ENCODE measurements at regions not wholly inside any gene's neighbourhood (a gene's known extent, or its start where the extent isn't known, plus 50 kb on each side); places are given as distances from the start of the nearest gene placed in this dataset.
A peak's percentile ranks its signal among the peaks of the same experiment; 100 is the strongest.

DNA sequence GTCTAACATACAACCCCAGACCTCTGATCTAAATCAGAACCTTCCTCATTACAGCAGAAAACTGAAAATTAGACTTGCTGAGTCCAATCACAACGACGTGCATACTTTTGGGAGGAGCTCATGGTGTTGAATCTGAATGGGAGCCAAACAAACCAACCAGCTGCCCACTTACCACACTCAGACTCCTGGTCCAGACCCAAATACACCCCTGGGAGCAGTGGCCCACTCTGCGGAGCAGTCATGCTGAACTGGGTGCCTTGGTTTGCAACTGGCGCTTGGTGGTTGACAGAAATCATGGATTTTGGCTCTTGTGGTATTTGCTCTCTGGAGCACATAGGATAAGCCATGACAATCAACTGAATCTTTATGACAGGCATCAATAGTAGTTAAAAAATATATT, 253.6 kb upstream of the TNP1 start:
- no peak for DNase-seq (ENCODE audit: low spot score)

DNA sequence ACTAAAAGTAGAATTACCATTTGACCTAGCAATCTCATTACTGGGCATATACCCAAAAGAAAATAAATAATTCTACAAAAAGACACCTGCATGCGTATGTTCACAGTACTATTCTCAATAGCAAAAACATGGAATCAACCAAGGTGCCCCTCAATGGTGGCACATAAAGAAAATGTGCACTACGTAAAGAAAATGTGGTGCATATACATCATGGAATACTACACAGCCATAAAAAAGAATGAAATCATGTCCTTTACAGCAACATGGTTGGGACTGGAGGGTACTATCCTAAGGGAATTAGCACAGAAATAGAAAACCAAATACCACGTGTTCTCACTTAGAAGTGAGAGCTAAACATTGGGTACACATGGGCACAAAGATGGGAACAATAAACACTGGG, 250.7 kb upstream of the TNP1 start:
- DNase-seq (ENCODE audit: low spot score), result no peak

DNA sequence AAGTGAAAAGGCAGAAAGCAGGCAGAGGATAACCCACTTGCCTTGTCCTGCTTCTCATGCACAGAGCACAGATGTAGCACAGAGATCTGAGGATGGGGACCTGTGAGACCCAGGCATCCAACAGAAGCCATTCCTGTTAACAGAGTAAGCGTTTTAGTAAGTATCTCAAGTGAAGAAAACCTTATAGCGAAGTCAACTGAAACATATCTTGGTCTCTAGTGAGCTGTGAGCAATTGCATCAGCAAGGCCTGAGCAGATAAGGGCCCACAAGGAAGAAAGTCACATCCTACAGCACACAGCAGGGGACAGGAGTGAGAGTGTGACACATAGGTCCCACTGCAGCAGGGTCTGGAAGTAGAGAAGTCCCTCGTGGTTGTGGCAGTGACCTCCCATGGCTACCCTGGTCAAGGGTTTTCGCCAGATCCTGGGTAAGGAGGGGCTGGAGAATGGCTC, 248.7 kb upstream of the TNP1 start:
- no peak for DNase-seq (ENCODE audit: low spot score)

DNA sequence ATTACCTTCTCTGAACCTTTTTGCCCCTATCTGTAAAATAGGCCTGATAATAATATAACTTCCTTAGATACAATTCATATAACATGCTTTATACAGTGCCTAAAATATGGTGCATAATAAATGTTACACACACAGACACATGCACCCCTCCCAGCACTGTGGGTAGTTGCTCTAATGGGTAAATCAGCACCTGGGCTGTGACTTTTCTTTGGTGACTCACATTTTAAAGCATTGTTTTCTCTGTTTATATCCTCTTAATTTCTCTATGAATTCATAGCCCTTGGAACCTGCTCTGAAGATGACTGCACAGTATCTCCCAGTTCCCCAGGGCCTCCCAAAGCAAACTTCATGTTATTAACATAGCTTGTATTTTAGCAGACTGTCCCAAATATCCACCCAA, 248.2 kb upstream of the TNP1 start:
- no peak for DNase-seq (ENCODE audit: low spot score)

DNA sequence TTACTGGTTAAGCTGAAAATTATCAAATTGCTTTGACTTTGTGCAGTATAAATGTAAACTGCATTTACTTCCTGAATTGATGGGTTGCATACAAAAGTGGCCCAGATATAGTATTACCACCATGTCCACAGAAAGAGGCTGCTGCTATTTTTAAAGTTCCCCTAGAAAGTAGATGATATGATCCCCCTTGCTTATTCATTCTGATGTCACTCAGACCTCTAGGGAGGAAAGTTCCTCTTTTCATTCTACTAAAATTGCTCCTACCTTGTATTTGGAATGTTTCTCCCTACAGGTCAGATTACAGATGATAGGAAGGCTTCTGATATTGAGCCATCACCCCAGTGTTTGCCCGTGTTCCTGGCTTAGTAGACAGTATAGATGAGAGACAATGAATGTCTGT, 247.6 kb upstream of the TNP1 start:
- DNase-seq (ENCODE audit: low spot score), result no peak

DNA sequence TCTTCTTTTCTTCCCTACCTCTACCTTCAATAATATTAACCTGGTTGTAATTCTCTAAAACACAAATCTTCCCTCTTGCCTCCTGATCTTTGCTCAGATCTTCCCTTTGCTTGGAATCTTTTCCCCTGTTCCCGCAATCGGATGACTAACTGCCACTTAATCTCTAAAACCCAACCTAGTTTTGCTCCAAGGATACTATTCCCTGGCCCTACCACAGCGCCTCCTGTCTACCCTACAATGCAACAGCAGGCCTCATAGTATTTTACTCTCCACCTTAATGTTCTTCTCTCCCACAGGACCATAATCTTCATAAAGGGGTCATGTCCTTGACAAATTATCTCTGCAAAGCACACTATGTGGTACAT, 246.8 kb upstream of the TNP1 start:
- DNase-seq (ENCODE audit: low spot score), result no peak

DNA sequence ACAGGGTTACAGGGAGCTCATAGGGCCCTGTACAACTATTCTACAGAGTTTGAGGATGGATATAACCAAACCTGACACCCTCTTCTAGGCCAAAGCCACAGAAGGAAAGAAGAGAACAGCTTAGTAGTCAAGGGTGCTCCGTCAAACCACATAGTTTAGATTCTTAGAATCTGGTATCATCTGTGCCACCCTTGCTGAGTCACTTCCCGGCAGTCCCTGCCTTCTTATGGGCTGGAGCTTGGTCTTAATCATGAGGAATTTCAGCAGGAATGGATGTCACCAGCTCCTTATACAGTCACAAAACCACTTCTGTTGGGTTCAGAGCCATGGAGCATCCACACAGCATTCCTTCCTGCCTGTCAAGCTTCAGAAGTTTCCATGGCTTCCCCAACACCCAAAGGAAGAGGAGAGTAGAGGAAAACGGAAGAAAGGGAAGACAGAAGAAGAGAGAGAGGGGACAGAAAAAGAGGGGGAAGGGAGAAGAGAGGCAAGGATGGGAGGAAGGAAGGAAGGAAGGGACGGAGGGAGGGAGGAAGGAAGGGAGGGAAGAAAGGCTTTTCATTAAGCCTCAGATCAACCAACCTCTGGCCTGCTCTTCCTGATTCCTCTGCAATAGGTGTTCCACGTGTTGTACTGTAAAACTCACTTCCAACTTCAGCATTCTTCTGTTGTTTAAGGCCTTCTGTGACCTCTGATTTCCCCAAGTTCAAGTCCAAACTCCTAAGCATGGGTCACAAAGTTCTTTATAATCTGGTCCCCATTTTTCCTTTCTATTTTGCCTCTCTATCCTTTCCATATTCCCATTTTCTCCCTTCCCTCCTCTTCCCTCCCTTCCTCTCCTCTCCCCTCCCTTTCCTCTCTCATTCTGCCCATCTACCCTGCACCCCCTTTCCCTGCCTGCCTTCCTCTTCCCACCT, 246.1 kb upstream of the TNP1 start:
- no peak for DNase-seq (ENCODE audit: low spot score)

DNA sequence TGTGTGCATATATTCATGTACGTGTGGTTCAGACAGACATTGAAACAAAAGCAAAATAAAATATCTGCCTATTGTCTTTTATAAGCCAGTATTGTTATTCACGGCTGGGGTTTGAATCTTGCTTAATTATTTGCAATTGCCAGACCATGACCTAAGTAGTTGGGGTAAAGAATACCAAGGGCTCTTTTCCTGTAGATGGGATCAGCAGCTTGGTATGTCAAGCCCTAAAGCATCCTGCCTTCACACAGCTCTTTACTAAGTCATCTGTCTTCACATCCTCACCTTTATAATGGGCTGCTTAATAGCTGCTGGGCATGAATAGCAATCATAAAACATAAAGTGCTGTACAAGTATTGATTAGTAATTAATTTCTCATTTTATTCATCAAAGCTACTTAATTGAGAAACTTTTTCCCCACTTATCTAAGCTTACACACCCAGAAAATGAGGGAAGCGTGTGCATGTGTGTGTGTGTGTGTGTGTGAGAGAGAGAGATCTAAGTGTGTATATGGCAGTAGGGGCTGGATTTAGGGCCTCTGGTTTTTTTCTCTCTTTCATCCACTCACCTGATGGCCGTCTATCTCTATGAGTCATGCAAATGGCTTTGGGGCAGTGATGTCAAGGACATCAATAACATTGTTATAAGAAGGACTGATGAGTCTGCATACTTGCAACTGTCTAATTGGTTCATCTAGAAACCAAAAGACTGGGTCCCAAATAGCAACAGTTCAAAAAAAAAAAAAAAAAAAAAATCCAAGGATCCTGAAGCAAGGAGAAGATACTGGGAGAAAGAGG, 244.1 kb upstream of the TNP1 start:
- DNase-seq (ENCODE audit: low spot score), result no peak

DNA sequence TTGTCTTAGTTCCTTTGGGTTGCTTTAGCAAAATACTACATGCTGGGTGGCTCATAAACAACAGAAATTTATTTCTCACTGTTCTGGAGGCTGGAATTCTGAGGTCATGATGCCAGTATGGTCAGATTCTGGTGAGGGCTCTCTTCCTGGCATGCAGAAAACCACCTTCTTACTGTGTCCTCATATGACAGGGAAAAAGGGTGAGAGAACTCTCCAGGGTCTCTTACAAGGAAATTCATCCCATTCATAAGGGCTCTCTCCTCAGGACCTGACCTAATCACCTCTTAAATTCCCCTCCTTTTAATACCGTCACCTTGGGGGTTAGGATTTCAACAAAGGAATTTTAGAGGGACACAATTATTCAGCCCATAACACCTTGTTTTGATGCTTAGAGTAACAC, 243.1 kb upstream of the TNP1 start:
- no peak for DNase-seq (ENCODE audit: low spot score)

DNA sequence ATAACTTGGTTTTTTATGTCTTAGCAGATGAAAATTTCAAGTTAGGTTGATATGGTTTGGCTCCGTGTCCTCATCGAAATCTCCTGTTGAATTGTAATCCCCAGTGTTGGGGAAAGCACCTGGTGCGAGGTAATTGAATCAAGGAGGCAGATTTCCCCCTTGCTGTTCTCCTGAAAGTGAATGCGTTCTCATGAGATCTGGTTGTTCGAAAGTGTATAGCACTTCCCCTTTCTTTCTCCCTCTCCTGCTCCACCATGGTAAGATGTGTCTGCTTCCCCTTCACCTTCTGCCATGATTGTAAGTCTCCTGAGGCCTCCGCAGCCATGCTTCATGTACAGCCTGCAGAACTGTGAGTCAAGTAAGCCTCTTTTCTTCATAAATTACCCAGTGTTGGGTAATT, 242.1 kb upstream of the TNP1 start:
- DNase-seq (ENCODE audit: low spot score), result no peak

DNA sequence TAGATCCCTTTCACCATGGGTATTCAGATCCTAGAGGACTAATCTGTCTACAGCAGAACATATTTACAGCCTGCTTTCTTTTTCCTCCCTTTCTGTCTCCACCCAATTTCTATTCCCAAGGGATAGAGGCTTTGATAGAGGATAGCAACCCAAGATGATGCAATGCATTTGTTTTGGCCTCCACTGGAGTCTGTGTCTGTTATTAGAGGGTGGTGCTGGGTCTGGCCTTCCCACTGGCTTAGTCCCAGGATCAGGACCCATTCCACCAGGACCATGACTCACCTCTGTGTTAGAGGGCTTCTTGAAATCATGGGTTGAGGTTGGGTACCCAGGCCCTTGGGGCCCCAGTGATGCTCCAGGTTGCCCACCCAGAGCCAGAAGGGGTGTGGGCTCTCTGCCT, 239.7 kb upstream of the TNP1 start:
- no peak for DNase-seq (ENCODE audit: low spot score)

DNA sequence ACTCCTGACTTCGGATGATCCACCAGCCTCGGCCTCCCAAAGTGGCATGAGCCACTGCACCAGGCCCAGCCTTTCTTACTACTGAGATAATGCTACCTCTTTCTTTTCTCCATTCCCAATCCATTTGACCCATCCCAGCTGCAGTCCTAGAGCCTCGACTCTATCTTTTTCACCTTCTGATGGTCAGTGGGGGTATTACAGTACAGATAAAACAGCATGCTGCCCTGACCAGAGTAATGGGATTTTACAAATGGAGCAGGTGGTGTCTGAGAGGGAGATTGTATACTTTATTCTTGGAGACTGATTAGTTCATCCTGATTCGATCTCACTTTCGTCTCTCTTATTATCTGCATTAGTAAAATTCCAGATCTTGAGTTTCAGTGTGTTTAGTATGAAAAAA, 238.6 kb upstream of the TNP1 start:
- no peak for DNase-seq (ENCODE audit: low spot score)

DNA sequence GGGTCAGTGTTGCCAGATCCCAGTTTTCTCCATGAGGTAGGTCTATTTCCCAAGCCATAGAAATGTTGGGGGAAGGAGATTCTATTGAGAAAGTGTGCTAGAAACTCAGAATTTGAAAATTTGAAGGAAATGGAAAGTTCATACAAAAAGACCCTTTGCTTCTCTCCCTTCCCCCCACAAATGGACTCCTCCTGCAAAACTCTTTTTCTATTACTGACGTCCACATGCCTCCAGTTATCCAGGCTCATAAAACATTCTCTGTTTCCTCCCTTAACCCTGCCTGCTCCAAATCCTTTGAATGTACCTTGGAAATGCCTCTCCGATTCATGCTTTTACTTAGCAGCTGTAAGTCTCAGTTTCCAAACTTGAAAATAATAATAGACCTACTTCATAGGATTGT, 237.5 kb upstream of the TNP1 start:
- no peak for DNase-seq (ENCODE audit: low spot score)

DNA sequence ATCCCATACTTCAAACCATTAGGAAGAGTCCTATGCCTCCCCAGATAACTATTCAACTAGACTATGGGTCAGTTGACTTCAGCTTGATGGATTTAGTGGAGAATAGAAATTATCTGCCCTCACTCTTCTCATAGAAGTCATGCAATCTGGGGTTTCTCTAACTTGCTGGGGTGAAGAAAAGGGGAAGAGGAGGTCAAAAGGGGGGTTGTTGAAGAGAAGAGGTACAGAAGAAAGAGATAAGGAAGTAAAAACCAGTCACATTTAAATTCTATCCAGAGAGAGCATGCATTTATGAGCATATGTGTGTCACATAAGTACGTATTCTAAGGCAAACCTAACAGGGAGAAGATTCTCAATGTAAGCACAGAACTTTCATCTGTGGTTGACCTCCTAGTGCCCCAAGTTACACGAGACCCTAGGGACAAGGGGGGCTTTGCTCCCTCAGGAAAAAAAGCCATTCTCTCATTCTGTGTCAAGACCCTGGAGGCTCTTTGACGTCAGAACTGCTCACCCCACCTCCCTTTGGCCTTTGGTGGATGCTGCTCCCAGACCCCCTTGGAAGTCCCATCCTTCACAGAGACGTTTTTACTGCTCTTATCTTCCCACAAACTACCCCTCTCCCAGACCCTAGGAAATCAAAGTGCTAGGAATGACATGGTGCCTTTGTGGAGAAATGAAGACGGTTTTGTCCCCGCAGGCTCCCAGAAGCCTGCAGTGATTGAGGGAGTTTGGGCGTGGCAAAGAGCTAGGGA, 236.8 kb upstream of the TNP1 start:
- DNase-seq (ENCODE audit: low spot score), result no peak

DNA sequence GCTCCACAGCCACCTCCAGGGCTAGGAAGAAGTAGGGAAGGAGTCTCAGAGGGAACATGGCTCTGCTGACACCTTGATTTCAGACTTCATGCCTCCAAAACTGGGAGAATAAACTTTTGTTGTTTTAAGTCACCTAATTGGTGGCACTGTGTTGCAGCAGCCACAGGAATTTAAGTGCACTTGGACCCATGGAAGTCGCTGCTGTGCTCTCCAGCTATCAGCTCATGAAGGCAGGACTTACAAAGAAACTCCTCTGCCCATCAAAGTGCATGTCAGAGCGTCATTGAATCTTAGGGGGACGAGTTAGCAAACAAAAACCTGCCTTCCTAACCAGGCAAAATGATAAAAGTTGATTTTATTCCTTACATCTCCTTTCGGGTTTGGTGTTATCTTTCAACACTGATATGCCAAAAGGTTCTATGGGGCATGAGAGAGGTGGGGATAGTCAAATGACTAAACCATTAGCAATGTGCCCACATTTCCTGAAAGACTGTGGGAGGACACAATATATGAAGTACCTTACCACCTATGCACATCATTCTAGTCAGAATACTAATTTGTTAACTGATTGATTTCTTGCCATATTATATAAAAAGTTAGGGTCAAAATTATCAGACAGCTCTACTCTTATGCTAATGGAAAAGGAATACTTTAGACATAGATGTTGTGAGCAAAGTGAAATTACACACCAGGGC, 235.8 kb upstream of the TNP1 start:
- no peak for DNase-seq (ENCODE audit: low spot score)

DNA sequence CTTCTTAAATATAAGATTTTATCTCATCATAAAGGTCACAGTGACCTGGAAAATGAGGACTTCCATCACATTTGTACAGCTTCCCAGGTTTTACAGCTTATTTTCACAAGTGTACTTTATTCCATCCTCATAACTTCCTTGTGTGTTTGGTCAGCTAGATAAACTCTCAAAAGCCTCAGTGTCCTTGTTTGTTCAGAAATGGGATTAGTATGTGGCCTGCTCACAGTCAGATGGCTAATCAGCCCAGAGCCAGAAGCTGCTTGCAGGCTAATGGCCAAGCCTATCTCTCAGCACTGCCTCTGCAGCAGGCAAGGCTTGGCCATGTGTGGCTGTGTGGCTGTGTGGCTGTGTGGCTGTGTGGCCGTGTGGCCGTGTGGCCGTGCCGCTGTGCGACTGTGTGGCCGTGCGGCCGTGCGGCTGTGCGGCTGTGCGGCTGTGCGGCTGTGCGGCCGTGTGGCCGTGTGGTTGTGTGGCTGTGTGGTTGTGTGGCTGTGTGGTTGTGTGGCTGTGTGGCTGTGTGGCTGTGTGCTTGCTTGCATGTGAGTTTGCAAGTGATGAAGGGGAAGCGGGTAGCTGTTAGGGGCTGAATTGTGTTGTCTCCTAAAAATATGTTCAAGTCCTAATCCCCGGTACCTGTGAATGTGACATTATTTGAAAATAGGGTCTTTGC, 233.0 kb upstream of the TNP1 start:
- DNase-seq (ENCODE audit: low spot score), result peak; percentile 18

DNA sequence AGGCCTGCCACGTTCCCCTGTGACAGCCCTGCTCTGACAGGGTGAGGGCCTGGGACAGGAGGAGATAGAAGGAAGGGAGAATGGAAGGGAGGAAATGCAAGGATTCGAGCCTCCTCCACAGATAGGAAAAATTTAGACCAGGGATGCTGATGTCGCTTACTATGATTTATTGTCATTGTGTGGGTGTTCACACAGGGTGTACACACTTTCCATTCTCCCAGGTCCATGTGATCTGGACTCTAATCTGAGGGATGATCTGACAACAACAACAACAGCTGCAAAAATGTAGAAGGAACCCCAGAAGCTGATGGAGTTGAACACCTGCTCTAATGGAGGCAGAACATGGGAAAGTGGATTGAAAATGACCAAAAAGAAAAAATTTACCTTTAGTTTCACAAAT, 231.7 kb upstream of the TNP1 start:
- DNase-seq (ENCODE audit: low spot score), result no peak

DNA sequence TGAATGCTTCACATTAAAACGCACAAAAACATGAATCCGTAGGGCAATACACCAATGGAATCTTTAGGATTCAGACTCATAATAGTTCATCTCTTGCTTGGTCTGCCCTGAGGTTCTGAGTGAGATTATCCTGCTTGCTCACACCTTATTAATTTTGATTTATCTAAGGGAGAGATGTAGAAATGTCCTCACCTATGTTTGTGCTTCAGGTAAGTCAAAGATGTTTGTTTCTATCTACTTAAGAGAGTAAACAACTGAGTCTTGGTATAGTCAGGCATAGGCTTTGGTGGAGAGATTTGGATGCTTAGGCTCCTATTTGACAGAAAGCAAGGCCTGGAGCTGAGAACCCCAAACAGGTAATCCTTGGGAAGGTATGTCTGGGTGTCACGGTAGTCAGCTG, 231.0 kb upstream of the TNP1 start:
- DNase-seq (ENCODE audit: low spot score), result no peak

DNA sequence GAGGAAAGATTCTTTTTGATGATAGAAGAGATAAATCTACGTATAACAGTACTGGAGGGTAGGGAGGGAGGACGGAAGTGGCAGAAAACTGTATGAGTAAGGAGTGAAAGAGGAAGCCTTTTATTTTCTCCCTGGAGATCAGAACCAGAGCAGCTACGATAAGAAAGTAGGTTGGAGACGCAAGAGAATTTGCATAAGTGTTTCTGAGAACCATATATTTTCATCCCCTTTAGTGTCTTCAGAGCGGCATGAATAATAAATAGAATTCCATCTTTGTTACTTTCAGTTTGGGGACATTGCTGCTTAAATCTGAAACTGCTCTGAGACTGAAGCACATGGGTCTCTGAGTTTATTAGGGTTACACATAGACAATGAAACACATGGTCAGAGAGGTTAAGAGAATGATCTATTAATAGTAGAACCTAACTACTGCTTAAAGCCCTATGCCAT, 230.2 kb upstream of the TNP1 start:
- DNase-seq (ENCODE audit: low spot score), result no peak

DNA sequence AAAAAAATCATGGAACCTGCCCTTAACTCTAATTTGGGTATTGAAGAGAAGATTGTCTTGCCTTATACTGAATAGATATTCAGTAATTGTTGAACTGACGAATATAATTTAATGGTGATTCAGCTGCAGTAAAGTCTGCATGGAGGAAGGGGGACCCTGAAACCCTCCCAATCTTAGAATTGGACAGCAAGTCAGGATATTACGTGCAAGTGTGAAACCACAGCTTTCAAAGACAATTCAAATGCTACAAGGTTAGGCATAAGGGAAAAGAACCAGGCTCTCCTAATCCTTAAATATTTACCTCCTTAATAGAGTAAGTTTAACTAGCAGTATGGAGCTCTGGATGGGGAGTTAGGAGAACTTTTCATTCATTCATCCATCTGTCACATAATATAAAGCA, 226.9 kb upstream of the TNP1 start:
- DNase-seq (ENCODE audit: low spot score), result no peak

DNA sequence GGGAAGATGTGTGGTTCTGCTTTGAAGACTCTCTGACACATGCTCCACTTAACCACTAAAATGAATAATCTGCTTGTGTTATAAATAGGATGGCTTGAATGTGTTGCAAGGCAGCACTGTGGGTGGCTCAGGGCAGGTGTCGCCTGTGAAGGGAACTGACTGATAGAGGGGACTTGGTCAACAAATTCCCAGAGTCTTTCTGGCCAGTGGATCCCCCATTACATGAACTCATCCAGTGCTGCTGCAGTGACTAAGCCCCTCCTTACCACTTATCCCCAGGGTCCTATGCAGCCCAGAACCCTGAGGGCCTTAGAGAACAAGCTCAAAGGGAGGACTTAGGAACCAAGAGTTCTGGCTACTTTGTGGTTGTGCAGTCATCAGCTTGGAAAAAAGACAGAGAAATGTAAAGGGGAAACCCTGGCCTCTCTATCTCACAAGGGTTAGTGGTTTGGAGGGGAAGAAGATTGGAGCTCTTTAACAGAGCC, 226.2 kb upstream of the TNP1 start:
- DNase-seq (ENCODE audit: low spot score), result no peak
